ENCODE measurements at regions not wholly inside any gene's neighbourhood (a gene's known extent, or its start where the extent isn't known, plus 50 kb on each side); places are given as distances from the start of the nearest gene placed in this dataset.
"Not testable (repeated sequence)": the region's sequence is repeated elsewhere in the genome, so short reads cannot be mapped to it uniquely, and the experiment has no call there.

DNA sequence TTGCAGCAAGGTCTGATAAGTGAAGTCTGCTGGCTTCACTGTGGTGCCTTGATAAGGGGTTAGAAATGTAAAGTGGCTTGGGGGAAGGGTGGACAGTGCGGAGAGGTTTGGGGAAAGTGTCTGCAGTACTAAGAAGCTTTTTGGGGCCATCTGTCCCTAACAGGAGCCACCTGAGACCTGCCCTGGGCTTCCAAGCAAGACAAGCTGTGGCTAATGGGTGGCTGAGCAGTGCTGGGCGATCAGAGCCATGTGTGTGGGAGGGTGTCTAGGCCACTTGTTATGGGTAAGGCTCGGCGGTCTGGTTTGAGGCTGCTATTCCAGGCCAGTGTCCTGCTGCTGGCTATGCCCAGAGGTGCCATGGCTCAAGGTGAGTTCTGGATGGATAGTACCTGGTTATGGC, 185.4 kb upstream of the MTMR8 start:
- peak overlapping the region; percentile 6 for H3K27ac Mint-ChIP-seq
- peaks cover 7 to 10% of the 10 kb centered on the region in 2 donors for H3K4me1 Mint-ChIP-seq
- DNase-seq: no peak
- peak; percentile 36 to 63 for ATAC-seq (replicated peaks)
- H3K36me3 Mint-ChIP-seq: peaks cover 0 to 1% of the 10 kb centered on the region in 2 donors
- no peaks in the 10 kb centered on the region for H3K27me3 Mint-ChIP-seq
- H3K9me3 Mint-ChIP-seq: peaks cover under 1 to 5% of the 10 kb centered on the region in 2 donors
- peak overlapping the region; percentile 3 to 37 for H3K4me3 Mint-ChIP-seq

GRCh38 chrX:64580035-64580434, 184.8 kb upstream of the MTMR8 start:
- Mint-ChIP-seq H3K9me3 (peaks cover 3 to 7% of the 10 kb centered on the region in 2 donors), H3K36me3 (peaks cover 0 to 3% of the 10 kb centered on the region in 2 donors), H3K4me1 (peaks cover 7 to 10% of the 10 kb centered on the region in 2 donors), H3K27ac (peak overlapping the region; percentile 6), H3K27me3 (no peaks in the 10 kb centered on the region), H3K4me3 (peak overlapping the region; percentile 3 to 37)
- peak; percentile 30 for DNase-seq
- peak; percentile 86 to 92 for ATAC-seq (replicated peaks)

DNA sequence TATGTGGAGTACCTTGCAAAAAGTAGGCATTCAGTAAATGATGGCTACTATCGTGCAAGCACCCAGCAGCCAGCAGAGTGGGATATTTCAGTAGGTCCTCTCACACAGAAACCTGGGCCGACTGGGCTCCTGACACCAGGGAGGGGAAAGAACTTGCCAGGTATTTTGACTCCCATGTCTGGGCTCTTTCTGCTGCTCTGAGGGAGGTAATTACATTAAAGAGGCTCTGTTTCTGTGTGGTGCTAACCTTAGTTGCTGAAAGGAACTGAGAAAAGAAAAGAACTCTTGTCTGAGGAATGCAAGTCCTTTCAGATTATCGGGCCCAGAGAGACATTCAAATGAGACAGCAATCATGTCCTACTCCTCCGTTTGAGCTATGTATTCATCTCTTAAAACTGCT, 175.8 kb upstream of the MTMR8 start:
- Mint-ChIP-seq H3K4me3 (no peak overlapping the region), H3K36me3 (peaks cover 0 to 3% of the 10 kb centered on the region in 2 donors), H3K27me3 (no peaks in the 10 kb centered on the region), H3K4me1 (no peaks in the 10 kb centered on the region), H3K9me3 (peaks cover 7 to 16% of the 10 kb centered on the region in 2 donors), H3K27ac (no peak overlapping the region)
- ATAC-seq (replicated peaks): no peak
- no peak for DNase-seq

- H3K36me3 Mint-ChIP-seq: no peaks in the 10 kb centered on the region
- peaks cover 4 to 9% of the 10 kb centered on the region in 2 donors for H3K9me3 Mint-ChIP-seq
- H3K4me3 Mint-ChIP-seq: no peak overlapping the region
- no peaks in the 10 kb centered on the region for H3K4me1 Mint-ChIP-seq
- H3K27me3 Mint-ChIP-seq: no peaks in the 10 kb centered on the region
- H3K27ac Mint-ChIP-seq: no peak overlapping the region
- DNase-seq (no peak), ATAC-seq (replicated peaks) (no peak)
Observed at GRCh38 chrX:64570204-64570603, 175.0 kb upstream of the MTMR8 start.

DNA sequence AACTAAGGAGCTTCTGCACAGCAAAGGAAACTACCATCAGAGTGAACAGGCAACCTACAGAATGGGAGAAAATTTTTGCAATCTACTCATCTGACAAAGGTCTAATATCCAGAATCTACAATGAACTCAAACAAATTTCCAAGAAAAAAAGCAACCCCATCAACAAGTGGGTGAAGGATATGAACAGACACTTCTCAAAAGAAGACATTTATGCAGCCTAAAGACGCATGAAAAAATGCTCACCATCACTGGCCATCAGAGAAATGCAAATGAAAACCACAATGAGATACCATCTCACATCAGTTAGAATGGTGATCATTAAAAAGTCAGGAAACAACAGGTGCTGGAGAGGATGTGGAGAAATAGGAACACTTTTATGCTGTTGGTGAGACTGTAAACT, 170.1 kb upstream of the MTMR8 start:
- not testable (repeated sequence) for H3K27me3 Mint-ChIP-seq; ATAC-seq (replicated peaks); H3K9me3 Mint-ChIP-seq

DNA sequence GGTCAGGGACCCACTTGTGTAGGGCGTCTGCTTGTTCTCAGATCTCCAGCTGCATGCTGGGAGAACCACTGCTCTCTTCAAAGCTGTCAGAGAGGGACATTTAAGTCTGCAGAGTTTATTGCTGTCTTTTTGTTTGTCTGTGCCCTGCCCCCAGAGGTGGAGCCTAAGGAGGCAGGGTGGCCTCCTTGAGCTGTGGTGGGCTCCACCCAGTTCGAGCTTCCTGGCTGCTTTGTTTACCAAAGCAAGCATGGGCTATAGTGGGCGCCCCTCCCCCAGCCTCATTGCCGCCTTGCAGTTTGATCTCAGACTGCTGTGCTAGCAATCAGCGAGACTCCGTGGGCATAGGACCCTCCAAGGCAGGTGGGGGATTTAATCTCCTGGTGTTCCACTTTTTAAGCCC, 154.0 kb upstream of the MTMR8 start:
- not testable (repeated sequence) for H3K27me3 Mint-ChIP-seq; H3K4me1 Mint-ChIP-seq; DNase-seq; H3K36me3 Mint-ChIP-seq; H3K4me3 Mint-ChIP-seq; H3K27ac Mint-ChIP-seq; ATAC-seq (replicated peaks)
- peaks cover 8 to 13% of the 10 kb centered on the region in 2 donors for H3K9me3 Mint-ChIP-seq

More for the DNA sequence above, 170.1 kb upstream of the MTMR8 start:
- not testable (repeated sequence) for DNase-seq, H3K36me3 Mint-ChIP-seq, H3K4me3 Mint-ChIP-seq, H3K27ac Mint-ChIP-seq, H3K4me1 Mint-ChIP-seq

- Mint-ChIP-seq H3K36me3 (no peaks in the 10 kb centered on the region), H3K27ac (no peak overlapping the region), H3K9me3 (no peaks in the 10 kb centered on the region), H3K4me1 (no peaks in the 10 kb centered on the region), H3K27me3 (no peaks in the 10 kb centered on the region), H3K4me3 (no peak overlapping the region)
- ATAC-seq (replicated peaks) (no peak), DNase-seq (no peak)
Observed at GRCh38 chrX:64536736-64537135, 141.5 kb upstream of the MTMR8 start.

All from stimulated activated naive B cell treated with anti-CD40 and anti-IgM and Interleukin-4, amounts not matched to agents 10 μg/mL and 1 μg/mL and 100 μg/mL, for 72 hours (primary cell).